HEK293 (cell line): ENCODE measurements at regions not wholly inside any gene's neighbourhood (a gene's known extent, or its start where the extent isn't known, plus 50 kb on each side); places are given as distances from the start of the nearest gene placed in this dataset.

Experiments used
- CTCF ChIA-PET: fragments of 350-600 bp; formaldehyde crosslinking; extraction: SDS; loops from one replicate; lab custom pipeline; 2021; ENCODE audit warnings: antibody characterized with exemption; lab: Yijun Ruan, JAX
- POLR2A ChIA-PET: fragments of 300-600 bp; formaldehyde crosslinking; extraction: SDS; loops from one replicate; lab custom pipeline; 2020; ENCODE audit warnings: antibody characterized with exemption, inconsistent platforms; lab: Yijun Ruan, JAX
- H3K27ac ChIP-seq: fragments of 200-500 bp; sonication (Bioruptor generic); 2 replicates; pipeline ENCODE4 v1.5.1; 2014; ENCODE audit warnings: low read depth, low read length, control low read depth, inconsistent platforms; ENCODE audit errors: extremely low read depth
- H3K36me3 ChIP-seq, 2 experiments: fragments of 200-500 bp in 1 of 2; sonication (Bioruptor generic) in 1 of 2; 1 replicate in 1 of 2; 2 replicates in 1 of 2; pipeline ENCODE4 v1.5.1; 2014 to 2017; ENCODE audit warnings: inconsistent platforms in 2 of 2, low read length in 2 of 2; ENCODE audit not compliant: control insufficient read depth in 2 of 2, insufficient read depth in 1 of 2
- H3K4me1 ChIP-seq: fragments of 200-500 bp; sonication (Bioruptor generic); 2 replicates; pipeline ENCODE4 v1.5.1; 2014; ENCODE audit warnings: mild to moderate bottlenecking, low read length, inconsistent platforms; ENCODE audit not compliant: control insufficient read depth, insufficient read depth
- H3K4me3 ChIP-seq: 2 replicates; pipeline ENCODE4 v1.5.1; 2011; ENCODE audit warnings: low read depth, mild to moderate bottlenecking, control low read depth, low read length, moderate library complexity
- H3K9me3 ChIP-seq: fragments of 200-500 bp; sonication (Bioruptor generic); 2 replicates; pipeline ENCODE4 v1.5.1; 2014; ENCODE audit warnings: low read depth, low read length, inconsistent platforms; ENCODE audit not compliant: control insufficient read depth, insufficient read depth
- KLF10 ChIP-seq: fragments of 450-650 bp; IDR thresholded peaks from 2 replicates; pipeline ENCODE4 v1.5.1; 2018; ENCODE audit warnings: missing biosample characterization, mild to moderate bottlenecking, missing genetic modification characterization
- PATZ1 ChIP-seq: fragments of 450-650 bp; formaldehyde crosslinking; IDR thresholded peaks from 2 replicates; pipeline ENCODE4 v1.5.1; 2016; ENCODE audit warnings: missing biosample characterization, missing genetic modification characterization
- PRDM1 ChIP-seq: fragments of 450-650 bp; formaldehyde crosslinking; IDR thresholded peaks from 2 replicates; pipeline ENCODE4; 2016; ENCODE audit warnings: missing biosample characterization, missing genetic modification characterization
- PRDM2 ChIP-seq: fragments of 450-650 bp; formaldehyde crosslinking; IDR thresholded peaks from 2 replicates; pipeline ENCODE4 v1.5.1; 2016; ENCODE audit warnings: missing biosample characterization, missing genetic modification characterization, borderline replicate concordance
- REST ChIP-seq: fragments of 450-650 bp; formaldehyde crosslinking; IDR thresholded peaks from 2 replicates; pipeline ENCODE4 v1.5.1; 2016; ENCODE audit warnings: missing biosample characterization, missing genetic modification characterization
- SCRT1 ChIP-seq: fragments of 450-650 bp; formaldehyde crosslinking; IDR thresholded peaks from 2 replicates; pipeline ENCODE4 v1.5.1; 2016; ENCODE audit warnings: missing biosample characterization, missing genetic modification characterization, borderline replicate concordance
- TCF7L2 ChIP-seq: IDR thresholded peaks from 2 replicates; pipeline ENCODE4 v1.6.1; 2011; ENCODE audit warnings: low read depth, mild to moderate bottlenecking, inconsistent platforms, low read length, moderate library complexity, borderline replicate concordance
- ZBTB17 ChIP-seq: fragments of 450-650 bp; formaldehyde crosslinking; IDR thresholded peaks from 2 replicates; pipeline ENCODE4 v1.5.1; 2016; ENCODE audit warnings: missing biosample characterization, missing genetic modification characterization
- ZBTB20 ChIP-seq: fragments of 450-650 bp; formaldehyde crosslinking; IDR thresholded peaks from 2 replicates; pipeline ENCODE4 v1.5.1; 2016; ENCODE audit warnings: missing biosample characterization, missing genetic modification characterization
- ZFP41 ChIP-seq: fragments of 450-650 bp; formaldehyde crosslinking; IDR thresholded peaks from 2 replicates; pipeline ENCODE4 v1.5.1; 2016; ENCODE audit warnings: missing biosample characterization, missing genetic modification characterization, borderline replicate concordance
- ZNF155 ChIP-seq: fragments of 450-650 bp; formaldehyde crosslinking; IDR thresholded peaks from 2 replicates; pipeline ENCODE4 v1.5.1; 2016; ENCODE audit warnings: missing biosample characterization, missing genetic modification characterization
- ZNF184 ChIP-seq: fragments of 450-650 bp; IDR thresholded peaks from 2 replicates; pipeline ENCODE4 v1.5.1; 2018; ENCODE audit warnings: missing biosample characterization, mild to moderate bottlenecking, missing genetic modification characterization
- ZNF2 ChIP-seq: fragments of 450-650 bp; formaldehyde crosslinking; IDR thresholded peaks from 2 replicates; pipeline ENCODE4 v1.5.1; 2016; ENCODE audit warnings: missing biosample characterization, missing genetic modification characterization
- ZNF23 ChIP-seq: fragments of 450-650 bp; formaldehyde crosslinking; IDR thresholded peaks from 2 replicates; pipeline ENCODE4 v1.5.1; 2016; ENCODE audit warnings: missing biosample characterization, missing genetic modification characterization, borderline replicate concordance
- ZNF341 ChIP-seq: fragments of 450-650 bp; formaldehyde crosslinking; IDR thresholded peaks from 2 replicates; pipeline ENCODE4; 2016; ENCODE audit warnings: low read depth, missing biosample characterization, missing genetic modification characterization
- ZNF423 ChIP-seq: fragments of 450-650 bp; formaldehyde crosslinking; IDR thresholded peaks from 2 replicates; pipeline ENCODE4 v1.5.1; 2016; ENCODE audit warnings: missing biosample characterization, missing genetic modification characterization
- ZNF510 ChIP-seq: fragments of 450-650 bp; formaldehyde crosslinking; IDR thresholded peaks from 2 replicates; pipeline ENCODE4 v1.5.1; 2018; ENCODE audit warnings: mild to moderate bottlenecking, missing genetic modification characterization, missing biosample characterization; ENCODE audit not compliant: insufficient replicate concordance
- ZNF530 ChIP-seq: fragments of 450-650 bp; formaldehyde crosslinking; IDR thresholded peaks from 2 replicates; pipeline ENCODE4 v1.5.1; 2016; ENCODE audit warnings: low read depth, missing biosample characterization, missing genetic modification characterization
- ZNF560 ChIP-seq: fragments of 450-650 bp; formaldehyde crosslinking; IDR thresholded peaks from 2 replicates; pipeline ENCODE4 v1.5.1; 2017; ENCODE audit warnings: missing biosample characterization, missing genetic modification characterization, borderline replicate concordance
- ZNF596 ChIP-seq: fragments of 450-650 bp; IDR thresholded peaks from 2 replicates; pipeline ENCODE4 v1.5.0; 2018; ENCODE audit warnings: missing biosample characterization, mild to moderate bottlenecking, missing genetic modification characterization, moderate library complexity
- ZNF76 ChIP-seq: fragments of 450-650 bp; formaldehyde crosslinking; IDR thresholded peaks from 2 replicates; pipeline ENCODE4; 2016; ENCODE audit warnings: low read depth, missing biosample characterization, missing genetic modification characterization, borderline replicate concordance
- ZNF776 ChIP-seq: fragments of 450-650 bp; formaldehyde crosslinking; IDR thresholded peaks from 2 replicates; pipeline ENCODE4 v1.5.0; 2017; ENCODE audit warnings: missing biosample characterization, missing genetic modification characterization, borderline replicate concordance
- TF ChIP-seq, protein P1 (sequence below): fragments of 450-650 bp; formaldehyde crosslinking; IDR thresholded peaks from 2 replicates; pipeline ENCODE4 v1.5.1; 2017; ENCODE audit warnings: missing biosample characterization, missing genetic modification characterization

- CTCF ChIA-PET = interaction anchor here (0.5 to 0.8 kb wide), 2 partner anchors 41 to 164 kb away, joined by 3 to 4 read pairs; no protein-coding TSS in a partner anchor
- Histone ChIP-seq H3K36me3 (no peaks in the 10 kb centered on the region), H3K4me1 (no peaks in the 10 kb centered on the region), H3K4me3 (no peak overlapping the region)
- POLR2A ChIA-PET = no interaction called here
- no peak for TF ChIP-seq ZNF530
- no peak for TF ChIP-seq ZNF2 (tag by site-specific recombination)
- no peak for TF ChIP-seq PATZ1
- no peak for TF ChIP-seq ZNF510 (tag by site-specific recombination)
- TF ChIP-seq PRDM1 (tag by site-specific recombination) = no peak
- TF ChIP-seq ZBTB17 (tag by site-specific recombination) = no peak
- TF ChIP-seq ZNF76 (tag by site-specific recombination) = no peak
- no peak for TF ChIP-seq ZNF596 (tag by site-specific recombination)
- no peak for TF ChIP-seq ZNF184 (tag by site-specific recombination)
- no peak for TF ChIP-seq REST (tag by site-specific recombination)
- TF ChIP-seq PRDM2 (tag by site-specific recombination) = no peak
- TF ChIP-seq ZNF423 = no peak
- no peak for TF ChIP-seq ZBTB20 (tag by site-specific recombination)
- TF ChIP-seq, all 188 proteins: peak for 0
- Histone ChIP-seq H3K27ac (no peak overlapping the region), H3K9me3 (no peaks in the 10 kb centered on the region)
These were observed 303.0 kb upstream of the LMCD1 start for GRCh38 chr3:8198605-8199004.

DNA sequence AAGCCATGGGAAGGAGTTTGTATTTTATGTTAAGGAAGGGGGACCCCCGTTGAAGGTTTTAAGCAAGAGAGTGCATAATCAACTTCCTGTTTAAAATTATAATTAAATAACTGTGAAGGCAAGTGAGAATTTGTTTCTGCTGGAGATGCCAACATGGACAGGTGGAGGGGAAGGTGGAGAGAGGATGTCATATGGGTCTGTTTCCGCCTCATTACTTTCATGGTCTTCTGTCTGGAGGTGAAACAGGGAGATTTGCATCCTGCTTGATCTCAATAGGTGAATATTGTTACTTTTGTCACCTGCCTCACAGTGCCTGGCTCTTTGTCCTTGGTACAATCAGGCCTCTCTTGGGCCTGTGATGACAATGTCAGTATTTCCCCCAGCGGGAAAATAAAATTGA is 300.6 kb upstream of the LMCD1 start:
- CTCF ChIA-PET = no interaction called here
- Histone ChIP-seq H3K27ac (no peak overlapping the region), H3K36me3 (no peaks in the 10 kb centered on the region), H3K4me3 (no peak overlapping the region), H3K9me3 (no peaks in the 10 kb centered on the region), H3K4me1 (no peaks in the 10 kb centered on the region)
- POLR2A ChIA-PET = no interaction called here
- TF ChIP-seq ZNF23 (tag by site-specific recombination) = no peak
- no peak for TF ChIP-seq TCF7L2
- TF ChIP-seq ZFP41 (tag by site-specific recombination) = no peak
- no peak for TF ChIP-seq ZBTB17 (tag by site-specific recombination)
- no peak for TF ChIP-seq KLF10 (tag by site-specific recombination)
- no peak for TF ChIP-seq ZNF155 (tag by site-specific recombination)
- no peak for TF ChIP-seq ZNF560
- TF ChIP-seq, protein P1, sequence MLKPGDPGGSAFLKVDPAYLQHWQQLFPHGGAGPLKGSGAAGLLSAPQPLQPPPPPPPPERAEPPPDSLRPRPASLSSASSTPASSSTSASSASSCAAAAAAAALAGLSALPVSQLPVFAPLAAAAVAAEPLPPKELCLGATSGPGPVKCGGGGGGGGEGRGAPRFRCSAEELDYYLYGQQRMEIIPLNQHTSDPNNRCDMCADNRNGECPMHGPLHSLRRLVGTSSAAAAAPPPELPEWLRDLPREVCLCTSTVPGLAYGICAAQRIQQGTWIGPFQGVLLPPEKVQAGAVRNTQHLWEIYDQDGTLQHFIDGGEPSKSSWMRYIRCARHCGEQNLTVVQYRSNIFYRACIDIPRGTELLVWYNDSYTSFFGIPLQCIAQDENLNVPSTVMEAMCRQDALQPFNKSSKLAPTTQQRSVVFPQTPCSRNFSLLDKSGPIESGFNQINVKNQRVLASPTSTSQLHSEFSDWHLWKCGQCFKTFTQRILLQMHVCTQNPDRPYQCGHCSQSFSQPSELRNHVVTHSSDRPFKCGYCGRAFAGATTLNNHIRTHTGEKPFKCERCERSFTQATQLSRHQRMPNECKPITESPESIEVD (tag by site-specific recombination) = no peak
- no peak for TF ChIP-seq ZNF776 (tag by site-specific recombination)
- TF ChIP-seq ZNF341 (tag by site-specific recombination) = no peak
- TF ChIP-seq SCRT1 (tag by site-specific recombination) = no peak
